ENCODE measurements at regions not wholly inside any gene's neighbourhood (a gene's known extent, or its start where the extent isn't known, plus 50 kb on each side); places are given as distances from the start of the nearest gene placed in this dataset.

GRCh38 chrX:67094061-67094460, 449.8 kb upstream of the AR start:
- Histone ChIP-seq H3K9me1 (ENCODE audit: insufficient read depth, low read length) (no peaks in the 10 kb centered on the region), H3K27me3 (ENCODE audit: control insufficient read depth, insufficient read depth, low read length) (no peaks in the 10 kb centered on the region), H3K79me1 (ENCODE audit: low read depth in 1 of 2, low read length in 2 of 2) (no peaks in the 10 kb centered on the region), H3K4me2 (ENCODE audit: low read depth, low read length) (no peak overlapping the region), H4K20me1 (ENCODE audit: insufficient read depth, low read length) (no peaks in the 10 kb centered on the region), H4K8ac (ENCODE audit: low read depth in 2 of 2, low read length in 2 of 2) (no peak overlapping the region), H2AK9ac (replicated peaks; ENCODE audit: low read depth, low read length, poor library complexity) (no peak overlapping the region), H3K9me3 (ENCODE audit: control insufficient read depth, insufficient read depth, low read length) (0 out of 2 replicates have a peak, but pooled peaks cover 2% of the 10 kb centered on the region), H3K56ac (ENCODE audit: extremely low read depth, insufficient read depth, low read length) (no peak overlapping the region), H2BK5ac (ENCODE audit: low read depth, low read length, poor library complexity, severe bottlenecking) (no peak overlapping the region), H2AK5ac (ENCODE audit: low read depth, low read length) (no peak overlapping the region), H4K91ac (ENCODE audit: insufficient read depth, low read depth, low read length) (no peak overlapping the region), H2BK15ac (ENCODE audit: low read depth, low read length) (no peak overlapping the region), H3K14ac (replicated peaks; ENCODE audit: low read depth, low read length) (no peak overlapping the region), H3K27ac (ENCODE audit: insufficient read depth, low read length) (no peak overlapping the region), H2BK20ac (ENCODE audit: low read depth, low read length) (no peak overlapping the region), H3K4me3 (ENCODE audit: insufficient read depth, low read depth, low read length) (no peak overlapping the region), H3K4ac (ENCODE audit: low read depth, low read length) (no peak overlapping the region), H2AFZ (replicated peaks; ENCODE audit: low read length, poor library complexity) (no peak overlapping the region), H3K23ac (ENCODE audit: low read depth, low read length) (no peak overlapping the region), H3K9ac (ENCODE audit: low read depth, low read length) (no peak overlapping the region), H2BK120ac (ENCODE audit: low read depth, low read length) (no peak overlapping the region), H3K4me1 (ENCODE audit: control insufficient read depth, insufficient read depth, low read length) (no peaks in the 10 kb centered on the region), H3K18ac (ENCODE audit: low read depth, low read length) (no peak overlapping the region), H4K5ac (ENCODE audit: low read depth, low read length) (no peak overlapping the region), H3K36me3 (ENCODE audit: control insufficient read depth, insufficient read depth, low read length) (no peaks in the 10 kb centered on the region)
- no peak for TF ChIP-seq RFX5 (IDR thresholded peaks at IDR 0.05; ENCODE audit: low read depth, low read length)
- TF ChIP-seq RCOR1 (IDR thresholded peaks at IDR 0.05; ENCODE audit: insufficient replicate concordance, low read length), result no peak
- TF ChIP-seq CHD1 (IDR thresholded peaks at IDR 0.05; ENCODE audit: low read depth, low read length), result no peak
- TF ChIP-seq CTCF (conservative IDR thresholded peaks at IDR 0.05; ENCODE audit: low read depth, low read length), result no peak
- TF ChIP-seq MXI1 (IDR thresholded peaks at IDR 0.05; ENCODE audit: borderline replicate concordance, low read depth, low read length), result no peak
- TF ChIP-seq MAFK (IDR thresholded peaks at IDR 0.05; ENCODE audit: low read depth, low read length), result no peak
- TF ChIP-seq USF2 (IDR thresholded peaks at IDR 0.05; ENCODE audit: low read depth, low read length), result no peak
- no peak for TF ChIP-seq SMC3 (IDR thresholded peaks at IDR 0.05; ENCODE audit: low read depth, low read length)
- ATAC-seq (ENCODE audit: low read depth) (no peak), DNase-seq (no peak)
- no TSS peak for BruUV-seq (replicated peaks)
- intact Hi-C loops (cut with micrococcal nuclease), result no loop called here
- WGBS, 2 experiments (ENCODE audit: extremely low coverage in 2 of 2, insufficient read length in 1 of 2), result no CpG with 5 or more reads among the region's 2 CpGs
- ChIA-PET POLR2A (ENCODE audit: unreplicated experiment) (no interaction called here), CTCF (no interaction called here)
- dilution Hi-C loops (cut with HindIII; ENCODE audit: low sequenced_read_pairs, unreplicated experiment), result no loop called here
- in situ Hi-C loops (cut with MboI; ENCODE audit: low sequenced_read_pairs), result loop anchor here (25.0 kb wide), 1 partner anchor 93 kb away; no protein-coding TSS in a partner anchor
